K562 (cell line): ENCODE measurements at regions not wholly inside any gene's neighbourhood (a gene's known extent, or its start where the extent isn't known, plus 50 kb on each side); places are given as distances from the start of the nearest gene placed in this dataset.

Experiments used
- ATAC-seq: fragments of 200-7000 bp; cut with Tn5 transposase; 3 replicates; pipeline ENCODE4 v1.9.1; 2020; ENCODE audit warnings: moderate library complexity
- BruUV-seq: library from RNA; stranded (reverse); fragments of 400-500 nt; replicated peaks from 2 replicates; lab custom pipeline; 2021; lab: Mats Ljungman, UMichigan
- CTCF ChIA-PET: fragments of 300-600 bp; formaldehyde crosslinking; extraction: SDS; loops from one replicate; lab custom pipeline; 2021; ENCODE audit warnings: low intra/inter-chr PET ratio; lab: Yijun Ruan, JAX
- POLR2A ChIA-PET: fragments of 300-600, 350-650 bp; sonication (Branson Sonifier 250); formaldehyde crosslinking; extraction: SDS; loops from one replicate; lab custom pipeline; 2021; ENCODE audit warnings: antibody characterized with exemption, inconsistent platforms; lab: Yijun Ruan, JAX
- DNase-seq, 4 experiments: peaks; one replicate each; pipeline versions ENCODE4 v3.0.0 to v3.0.0-alpha.2; 2011 to 2018; ENCODE audit warnings: low spot score in 3 of 4, mixed read lengths in 3 of 4; ENCODE audit errors: extremely low read depth in 1 of 4
- FAIRE-seq: peaks from 2 replicates; lab custom pipeline; 2011; peaks lifted over from hg19 to GRCh38; lab: Jason Lieb, UNC
- H2AFZ ChIP-seq: 2 replicates; pipeline ENCODE4 v1.6.0; 2011; ENCODE audit warnings: low read depth, low read length, control low read depth, inconsistent platforms
- H3K27ac ChIP-seq: fragments of 200-600 bp; 3 replicates; pipeline ENCODE4 v1.8.0; 2011; ENCODE audit warnings: low read depth, mild to moderate bottlenecking, control low read depth, inconsistent platforms, low read length, moderate library complexity, mixed read lengths; ENCODE audit errors: extremely low read depth
- H3K27me3 ChIP-seq, 2 experiments: fragments of 300-600 bp in 1 of 2; 2 replicates in 1 of 2; 3 replicates in 1 of 2; pipeline versions ENCODE4 v1.6.0 to v1.8.0; 2011; ENCODE audit warnings: inconsistent platforms in 2 of 2, low read length in 2 of 2, mild to moderate bottlenecking in 1 of 2, mixed read lengths in 1 of 2, moderate library complexity in 1 of 2; ENCODE audit not compliant: control insufficient read depth in 2 of 2, insufficient read depth in 2 of 2
- H3K36me3 ChIP-seq: fragments of 300-600 bp; 3 replicates; pipeline ENCODE4 v1.8.0; 2011; ENCODE audit warnings: mild to moderate bottlenecking, low read length, inconsistent platforms; ENCODE audit not compliant: control insufficient read depth, insufficient read depth
- H3K4me1 ChIP-seq, 2 experiments: fragments of 200-600 bp in 1 of 2; replicated peaks in 1 of 2; 2 replicates in 1 of 2; 3 replicates in 1 of 2; pipeline versions ENCODE4 v1.5.1 to v1.8.0; 2011; ENCODE audit warnings: inconsistent platforms in 2 of 2, low read length in 2 of 2, mild to moderate bottlenecking in 1 of 2, mixed read lengths in 1 of 2, moderate library complexity in 1 of 2; ENCODE audit not compliant: control insufficient read depth in 2 of 2, insufficient read depth in 2 of 2
- H3K4me2 ChIP-seq: 2 replicates; pipeline ENCODE4 v1.6.1; 2011; ENCODE audit warnings: low read length, control low read depth, inconsistent platforms, mixed read lengths; ENCODE audit not compliant: insufficient read depth
- H3K4me3 ChIP-seq: fragments of 200-600 bp; sonication (generic), shearing (Covaris generic); 2 replicates; pipeline ENCODE4 v1.5.1; 2016; ENCODE audit warnings: control low read depth, inconsistent platforms
- H3K79me2 ChIP-seq: fragments of 200-600 bp; 3 replicates; pipeline ENCODE4 v1.8.0; 2011; ENCODE audit warnings: low read length, inconsistent platforms; ENCODE audit not compliant: control insufficient read depth, insufficient read depth
- H3K9ac ChIP-seq, 2 experiments: 2 replicates each; pipeline versions ENCODE4 v1.6.0 to v1.6.1; 2011; ENCODE audit warnings: low read depth in 2 of 2, low read length in 2 of 2, control low read depth in 1 of 2, inconsistent platforms in 1 of 2, mild to moderate bottlenecking in 1 of 2, mixed read lengths in 1 of 2; ENCODE audit not compliant: insufficient read depth in 1 of 2
- H3K9me1 ChIP-seq: one replicate; pipeline ENCODE4 v1.6.0; 2011; ENCODE audit warnings: inconsistent platforms, mild to moderate bottlenecking, low read length, moderate library complexity; ENCODE audit not compliant: control insufficient read depth, insufficient read depth
- H3K9me3 ChIP-seq: replicated peaks from 2 replicates; pipeline ENCODE4 v1.5.1; 2011; ENCODE audit warnings: low read depth, low read length, inconsistent platforms; ENCODE audit not compliant: control insufficient read depth, insufficient read depth
- H4K20me1 ChIP-seq: replicated peaks from 2 replicates; pipeline ENCODE4 v1.6.1; 2011; ENCODE audit warnings: low read length, inconsistent platforms, mixed read lengths; ENCODE audit not compliant: control insufficient read depth, insufficient read depth
- CXXC5 ChIP-seq: fragments of 250-450 bp; sonication (Bioruptor Pico); IDR thresholded peaks from 2 replicates; pipeline ENCODE4 v1.8.0; 2022; ENCODE audit warnings: inconsistent platforms, mild to moderate bottlenecking, moderate library complexity
- EGR1 ChIP-seq: fragments of 450-650 bp; conservative IDR thresholded peaks from 2 replicates; pipeline ENCODE4 v1.6.1; 2017; ENCODE audit warnings: mild to moderate bottlenecking
- POLR3G ChIP-seq: IDR thresholded peaks from 2 replicates; pipeline ENCODE4 v1.6.1; 2011; ENCODE audit not compliant: insufficient read length, insufficient replicate concordance; ENCODE audit errors: extremely low read depth
- PTTG1 ChIP-seq: fragments of 450-650 bp; IDR thresholded peaks from 2 replicates; pipeline ENCODE4 v1.6.1; 2016; ENCODE audit warnings: low read depth, mild to moderate bottlenecking, missing genetic modification characterization, missing compliant biosample characterization
- SMARCE1 ChIP-seq: fragments of 450-650 bp; IDR thresholded peaks from 2 replicates; pipeline ENCODE4 v1.7.1; 2016; ENCODE audit warnings: mild to moderate bottlenecking
- TCF7 ChIP-seq: sonication (generic); IDR thresholded peaks from 2 replicates; pipeline ENCODE4 v1.6.1; 2016; ENCODE audit warnings: antibody characterized with exemption, borderline replicate concordance
- TRIM24 ChIP-seq, 2 experiments: fragments of 450-650 bp; IDR thresholded peaks; 2 replicates each; pipeline ENCODE4 v1.6.1; 2016
- ZC3H4 ChIP-seq: sonication (generic); formaldehyde crosslinking; IDR thresholded peaks from 2 replicates; pipeline ENCODE4 v1.9.0; 2021; ENCODE audit warnings: missing genetic modification reagents, borderline replicate concordance
- WGBS: fragments of 100-300 bp; shearing (Covaris generic); methylation state at CpG from one replicate; pipeline ENCODE4 v1.1.6; 2016; ENCODE audit warnings: low coverage, mixed read lengths; ENCODE audit not compliant: insufficient coverage; ENCODE audit errors: missing lambda C conversion rate; 5-methylcytosine and 5-hydroxymethylcytosine counted together
- in situ Hi-C: fragments of 300-500 bp; cut with MboI; formaldehyde crosslinking; loops from 4 replicates; pipeline ENCODE4 v1.15.0; 2018; ENCODE audit warnings: inconsistent platforms, mixed read lengths
- intact Hi-C: fragments of 100-400 bp; cut with micrococcal nuclease; formaldehyde crosslinking; loops from 2 replicates; pipeline ENCODE4 v1.14.2; 2022
- TF ChIP-seq, protein P1 (sequence below), 3 experiments: IDR thresholded peaks in 2 of 3; conservative IDR thresholded peaks in 1 of 3; 2 replicates each; pipeline ENCODE4 v1.5.1; 2011 to 2012; ENCODE audit warnings: low read length in 3 of 3, mild to moderate bottlenecking in 3 of 3, control low read depth in 2 of 3, improper control_type of control experiment in 1 of 3, inconsistent platforms in 1 of 3, low read depth in 1 of 3, mixed read lengths in 1 of 3, moderate library complexity in 1 of 3; ENCODE audit not compliant: insufficient read depth in 2 of 3
- TF ChIP-seq, protein P2 (sequence below), 2 experiments: IDR thresholded peaks; 2 replicates each; pipeline ENCODE4 v1.6.1; 2012; ENCODE audit warnings: improper control_type of control experiment in 2 of 2, low read depth in 2 of 2, low read length in 2 of 2, borderline replicate concordance in 1 of 2

DNA sequence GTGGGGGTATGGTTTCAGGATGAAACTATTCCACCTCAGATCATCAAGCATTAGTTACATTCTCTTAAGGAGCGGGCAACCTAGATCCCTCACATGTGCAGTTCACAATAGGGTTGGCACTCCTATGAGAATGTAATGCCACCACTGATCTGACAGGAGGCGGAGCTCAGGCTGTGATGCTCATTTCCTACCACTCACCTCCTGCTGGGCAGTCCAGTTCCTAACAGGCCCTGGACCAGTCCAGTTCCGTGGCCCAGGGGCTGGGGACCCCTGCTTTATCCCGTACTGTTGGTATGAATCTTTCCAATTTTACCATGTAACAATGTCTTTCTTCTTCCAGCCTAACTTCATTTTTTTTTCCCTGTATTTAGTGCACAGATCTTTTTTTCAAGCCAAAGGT lies 94.9 kb downstream of the OGFRL1 start:
- H3K4me3 ChIP-seq, result no peak overlapping the region
- H3K27me3 ChIP-seq, result no peaks in the 10 kb centered on the region
- H3K9ac ChIP-seq, result no peak overlapping the region
- WGBS, result 8% methylated on average over 4 of the region's 4 CpGs
- no peaks in the 10 kb centered on the region for H3K79me2 ChIP-seq
- CTCF ChIA-PET, result interaction anchor here (0.6 to 2.0 kb wide), 3 partner anchors 9 to 1199 kb away, joined by 3 to 13 read pairs (median 3); no protein-coding TSS in a partner anchor
- TF ChIP-seq PTTG1 (tag) (no peak), ZC3H4 (CRISPR knock-in tag) (no peak), TCF7 (no peak), EGR1 (0 out of 2 replicates have a peak, but pooled peaks have one; percentile 24), POLR3G (no peak)
- in situ Hi-C loops, result loop anchor here (10.0 kb wide), 1 partner anchor 701 kb away; no protein-coding TSS in a partner anchor
- no peak overlapping the region for H2AFZ ChIP-seq
- no peaks in the 10 kb centered on the region for H3K9me3 ChIP-seq
- DNase-seq (no peak), FAIRE-seq (no peak), ATAC-seq (no peak)
- no peaks in the 10 kb centered on the region for H3K4me1 ChIP-seq
- H3K27ac ChIP-seq, result no peak overlapping the region
- intact Hi-C loops, result loop anchor here (10.0 kb wide), 1 partner anchor 151 kb away; no protein-coding TSS in a partner anchor
- POLR2A ChIA-PET, result no interaction called here
- H3K36me3 ChIP-seq, result no peaks in the 10 kb centered on the region
- BruUV-seq, result no TSS peak
- H4K20me1 ChIP-seq, result no peaks in the 10 kb centered on the region
- H3K9me1 ChIP-seq, result no peaks in the 10 kb centered on the region
- H3K4me2 ChIP-seq, result no peak overlapping the region

DNA sequence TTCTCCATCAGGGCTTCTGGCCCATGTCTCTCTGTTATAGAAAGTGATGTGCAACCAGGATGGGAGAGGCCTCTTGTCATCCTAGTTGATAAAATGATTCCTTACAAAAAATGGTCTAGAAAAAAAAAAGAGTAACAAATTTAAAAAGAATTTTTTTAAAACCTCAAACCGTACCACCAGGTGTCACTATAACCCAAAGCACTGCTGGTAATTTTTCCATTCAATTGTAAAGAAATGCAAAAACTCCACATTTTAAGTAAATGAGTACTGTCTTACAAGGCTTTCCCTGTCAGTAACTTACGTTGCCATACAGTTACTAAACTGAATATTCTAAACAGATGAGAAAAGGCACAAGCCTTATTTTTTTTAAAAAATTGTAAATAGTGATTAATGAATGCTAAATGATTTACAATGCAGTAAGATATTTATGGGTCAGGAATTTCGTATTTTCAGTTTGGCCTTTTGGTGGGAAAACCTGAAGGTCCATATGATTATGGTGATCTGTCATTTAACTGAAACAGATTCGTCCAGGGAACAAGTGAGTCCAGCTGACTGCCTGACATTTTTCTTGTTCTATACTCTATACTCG lies 95.4 kb downstream of the OGFRL1 start:
- FAIRE-seq (no peak), ATAC-seq (no peak), DNase-seq (peak in 3 of 4 experiments; percentile 8 to 27 (median 11))
- Histone ChIP-seq H4K20me1 (no peaks in the 10 kb centered on the region), H3K79me2 (no peaks in the 10 kb centered on the region), H3K27ac (no peak overlapping the region), H3K4me2 (no peak overlapping the region), H3K9me1 (no peaks in the 10 kb centered on the region), H3K4me1 (no peaks in the 10 kb centered on the region), H3K4me3 (no peak overlapping the region), H3K27me3 (no peaks in the 10 kb centered on the region), H3K36me3 (no peaks in the 10 kb centered on the region), H3K9me3 (no peaks in the 10 kb centered on the region), H2AFZ (no peak overlapping the region), H3K9ac (no peak overlapping the region)
- WGBS, result 0% methylated on average over 5 of the region's 5 CpGs
- in situ Hi-C loops, result loop anchor here (10.0 kb wide), 1 partner anchor 701 kb away; no protein-coding TSS in a partner anchor
- no TSS peak for BruUV-seq
- POLR2A ChIA-PET, result no interaction called here
- CTCF ChIA-PET, result interaction anchor here (0.6 to 2.0 kb wide), 4 partner anchors 8 to 1943 kb away, joined by 3 to 13 read pairs (median 3); no protein-coding TSS in a partner anchor
- intact Hi-C loops, result loop anchor here (1.0 to 10.0 kb wide), 2 partner anchors 151 to 700 kb away; no protein-coding TSS in a partner anchor
- TF ChIP-seq TRIM24 (IDR thresholded peaks at IDR 0.05) (no peak), CXXC5 (CRISPR knock-in tag) (no peak), SMARCE1 (no peak)
- TF ChIP-seq, protein P1, sequence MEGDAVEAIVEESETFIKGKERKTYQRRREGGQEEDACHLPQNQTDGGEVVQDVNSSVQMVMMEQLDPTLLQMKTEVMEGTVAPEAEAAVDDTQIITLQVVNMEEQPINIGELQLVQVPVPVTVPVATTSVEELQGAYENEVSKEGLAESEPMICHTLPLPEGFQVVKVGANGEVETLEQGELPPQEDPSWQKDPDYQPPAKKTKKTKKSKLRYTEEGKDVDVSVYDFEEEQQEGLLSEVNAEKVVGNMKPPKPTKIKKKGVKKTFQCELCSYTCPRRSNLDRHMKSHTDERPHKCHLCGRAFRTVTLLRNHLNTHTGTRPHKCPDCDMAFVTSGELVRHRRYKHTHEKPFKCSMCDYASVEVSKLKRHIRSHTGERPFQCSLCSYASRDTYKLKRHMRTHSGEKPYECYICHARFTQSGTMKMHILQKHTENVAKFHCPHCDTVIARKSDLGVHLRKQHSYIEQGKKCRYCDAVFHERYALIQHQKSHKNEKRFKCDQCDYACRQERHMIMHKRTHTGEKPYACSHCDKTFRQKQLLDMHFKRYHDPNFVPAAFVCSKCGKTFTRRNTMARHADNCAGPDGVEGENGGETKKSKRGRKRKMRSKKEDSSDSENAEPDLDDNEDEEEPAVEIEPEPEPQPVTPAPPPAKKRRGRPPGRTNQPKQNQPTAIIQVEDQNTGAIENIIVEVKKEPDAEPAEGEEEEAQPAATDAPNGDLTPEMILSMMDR (IDR thresholded peaks at IDR 0.05 in 2 of 3, conservative IDR thresholded peaks at IDR 0.05 in 1 of 3; ENCODE audit: insufficient read depth in 2 of 3, low read depth in 1 of 3, low read length in 3 of 3), result peak; percentile 34 to 66 (median 37); a peak in 3 of 6 replicates
- TF ChIP-seq, protein P2, sequence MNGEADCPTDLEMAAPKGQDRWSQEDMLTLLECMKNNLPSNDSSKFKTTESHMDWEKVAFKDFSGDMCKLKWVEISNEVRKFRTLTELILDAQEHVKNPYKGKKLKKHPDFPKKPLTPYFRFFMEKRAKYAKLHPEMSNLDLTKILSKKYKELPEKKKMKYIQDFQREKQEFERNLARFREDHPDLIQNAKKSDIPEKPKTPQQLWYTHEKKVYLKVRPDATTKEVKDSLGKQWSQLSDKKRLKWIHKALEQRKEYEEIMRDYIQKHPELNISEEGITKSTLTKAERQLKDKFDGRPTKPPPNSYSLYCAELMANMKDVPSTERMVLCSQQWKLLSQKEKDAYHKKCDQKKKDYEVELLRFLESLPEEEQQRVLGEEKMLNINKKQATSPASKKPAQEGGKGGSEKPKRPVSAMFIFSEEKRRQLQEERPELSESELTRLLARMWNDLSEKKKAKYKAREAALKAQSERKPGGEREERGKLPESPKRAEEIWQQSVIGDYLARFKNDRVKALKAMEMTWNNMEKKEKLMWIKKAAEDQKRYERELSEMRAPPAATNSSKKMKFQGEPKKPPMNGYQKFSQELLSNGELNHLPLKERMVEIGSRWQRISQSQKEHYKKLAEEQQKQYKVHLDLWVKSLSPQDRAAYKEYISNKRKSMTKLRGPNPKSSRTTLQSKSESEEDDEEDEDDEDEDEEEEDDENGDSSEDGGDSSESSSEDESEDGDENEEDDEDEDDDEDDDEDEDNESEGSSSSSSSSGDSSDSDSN (IDR thresholded peaks at IDR 0.05; ENCODE audit: borderline replicate concordance in 1 of 2, low read depth in 2 of 2, low read length in 2 of 2), result no peak
